Astrocyte (in vitro differentiated cells and primary cell): ENCODE measurements at regions not wholly inside any gene's neighbourhood (a gene's known extent, or its start where the extent isn't known, plus 50 kb on each side); places are given as distances from the start of the nearest gene placed in this dataset.

Experiments
- DNase-seq: peaks from one replicate; pipeline ENCODE4 v3.0.0-alpha.2; 2010; ENCODE audit warnings: low read depth
- FAIRE-seq: peaks from 2 replicates; lab custom pipeline; 2011; peaks lifted over from hg19 to GRCh38; lab: Jason Lieb, UNC
- H2AFZ ChIP-seq: 2 replicates; pipeline ENCODE4 v1.6.0; 2012; ENCODE audit warnings: low read depth, low read length, inconsistent platforms
- H3K27ac ChIP-seq: 2 replicates; pipeline ENCODE4 v1.5.1; 2011; ENCODE audit warnings: low read depth, low read length, inconsistent platforms
- H3K27me3 ChIP-seq: 2 replicates; pipeline ENCODE4 v1.6.0; 2011; ENCODE audit warnings: low read length, inconsistent platforms; ENCODE audit not compliant: insufficient read depth
- H3K36me3 ChIP-seq: 2 replicates; pipeline ENCODE4 v1.5.1; 2011; ENCODE audit warnings: low read length, inconsistent platforms; ENCODE audit not compliant: insufficient read depth
- H3K4me1 ChIP-seq: 2 replicates; pipeline ENCODE4 v1.5.1; 2011; ENCODE audit warnings: low read length, inconsistent platforms; ENCODE audit not compliant: insufficient read depth
- H3K4me2 ChIP-seq: 2 replicates; pipeline ENCODE4 v1.6.0; 2012; ENCODE audit warnings: low read length, inconsistent platforms
- H3K4me3 ChIP-seq: 2 replicates; pipeline ENCODE4 v1.5.1; 2011; ENCODE audit warnings: low read depth, mild to moderate bottlenecking, low read length, inconsistent platforms; ENCODE audit not compliant: insufficient read depth
- H3K79me2 ChIP-seq: 2 replicates; pipeline ENCODE4 v1.6.0; 2012; ENCODE audit warnings: mild to moderate bottlenecking, low read length, inconsistent platforms; ENCODE audit not compliant: insufficient read depth
- H3K9ac ChIP-seq: 2 replicates; pipeline ENCODE4 v1.6.0; 2012; ENCODE audit warnings: mild to moderate bottlenecking, low read length, inconsistent platforms
- H3K9me3 ChIP-seq: 2 replicates; pipeline ENCODE4 v1.5.1; 2012; ENCODE audit warnings: low read depth, mild to moderate bottlenecking, low read length, inconsistent platforms; ENCODE audit not compliant: insufficient read depth
- H4K20me1 ChIP-seq: 2 replicates; pipeline ENCODE4 v1.6.0; 2012; ENCODE audit warnings: low read length, inconsistent platforms; ENCODE audit not compliant: insufficient read depth
- H3K27ac Mint-ChIP-seq: one replicate; pipeline ENCODE4 v1.8.0; 2021; ENCODE audit warnings: mild to moderate bottlenecking, mixed read lengths; ENCODE audit not compliant: unreplicated experiment
- H3K27me3 Mint-ChIP-seq: one replicate; pipeline ENCODE4 v1.8.0; 2021; ENCODE audit warnings: low read depth, mixed read lengths; ENCODE audit not compliant: unreplicated experiment
- H3K36me3 Mint-ChIP-seq: one replicate; pipeline ENCODE4 v1.8.0; 2021; ENCODE audit warnings: low read depth, mixed read lengths; ENCODE audit not compliant: unreplicated experiment
- H3K4me1 Mint-ChIP-seq: one replicate; pipeline ENCODE4 v1.8.0; 2021; ENCODE audit warnings: low read depth, mixed read lengths; ENCODE audit not compliant: unreplicated experiment
- H3K4me3 Mint-ChIP-seq: one replicate; pipeline ENCODE4 v1.8.0; 2021; ENCODE audit warnings: mild to moderate bottlenecking, moderate library complexity, mixed read lengths; ENCODE audit not compliant: unreplicated experiment
- H3K9me3 Mint-ChIP-seq: one replicate; pipeline ENCODE4 v1.8.0; 2021; ENCODE audit warnings: mild to moderate bottlenecking, mixed read lengths; ENCODE audit not compliant: unreplicated experiment
- EZH2 ChIP-seq: IDR thresholded peaks from 2 replicates; pipeline ENCODE4 v1.6.1; 2012; ENCODE audit warnings: mild to moderate bottlenecking, low read length, inconsistent platforms; ENCODE audit not compliant: insufficient read depth
- TF ChIP-seq, protein P1 (sequence below): IDR thresholded peaks from 2 replicates; pipeline ENCODE4 v1.5.1; 2011; ENCODE audit warnings: low read depth, mild to moderate bottlenecking, inconsistent platforms, low read length, moderate library complexity; ENCODE audit not compliant: insufficient read depth

GRCh38 chr4:32475710-32476109 is 1755.5 kb downstream of the PCDH7 start:
- Histone ChIP-seq H2AFZ (no peak overlapping the region), H4K20me1 (no peaks in the 10 kb centered on the region), H3K27ac (no peak overlapping the region), H3K4me3 (no peak overlapping the region), H3K9me3 (no peaks in the 10 kb centered on the region), H3K79me2 (no peaks in the 10 kb centered on the region), H3K4me2 (no peak overlapping the region), H3K36me3 (no peaks in the 10 kb centered on the region), H3K27me3 (no peaks in the 10 kb centered on the region), H3K4me1 (no peaks in the 10 kb centered on the region), H3K9ac (no peak overlapping the region)
- no peak for TF ChIP-seq EZH2
- TF ChIP-seq, protein P1, sequence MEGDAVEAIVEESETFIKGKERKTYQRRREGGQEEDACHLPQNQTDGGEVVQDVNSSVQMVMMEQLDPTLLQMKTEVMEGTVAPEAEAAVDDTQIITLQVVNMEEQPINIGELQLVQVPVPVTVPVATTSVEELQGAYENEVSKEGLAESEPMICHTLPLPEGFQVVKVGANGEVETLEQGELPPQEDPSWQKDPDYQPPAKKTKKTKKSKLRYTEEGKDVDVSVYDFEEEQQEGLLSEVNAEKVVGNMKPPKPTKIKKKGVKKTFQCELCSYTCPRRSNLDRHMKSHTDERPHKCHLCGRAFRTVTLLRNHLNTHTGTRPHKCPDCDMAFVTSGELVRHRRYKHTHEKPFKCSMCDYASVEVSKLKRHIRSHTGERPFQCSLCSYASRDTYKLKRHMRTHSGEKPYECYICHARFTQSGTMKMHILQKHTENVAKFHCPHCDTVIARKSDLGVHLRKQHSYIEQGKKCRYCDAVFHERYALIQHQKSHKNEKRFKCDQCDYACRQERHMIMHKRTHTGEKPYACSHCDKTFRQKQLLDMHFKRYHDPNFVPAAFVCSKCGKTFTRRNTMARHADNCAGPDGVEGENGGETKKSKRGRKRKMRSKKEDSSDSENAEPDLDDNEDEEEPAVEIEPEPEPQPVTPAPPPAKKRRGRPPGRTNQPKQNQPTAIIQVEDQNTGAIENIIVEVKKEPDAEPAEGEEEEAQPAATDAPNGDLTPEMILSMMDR = no peak
- FAIRE-seq (no peak), DNase-seq (no peak)
- no peak overlapping the region for H3K27ac Mint-ChIP-seq
- H3K4me3 Mint-ChIP-seq = no peak overlapping the region
- peaks cover 3% of the 10 kb centered on the region for H3K9me3 Mint-ChIP-seq
- no peaks in the 10 kb centered on the region for H3K36me3 Mint-ChIP-seq
- peaks cover 2% of the 10 kb centered on the region for H3K4me1 Mint-ChIP-seq
- H3K27me3 Mint-ChIP-seq = no peaks in the 10 kb centered on the region

DNA sequence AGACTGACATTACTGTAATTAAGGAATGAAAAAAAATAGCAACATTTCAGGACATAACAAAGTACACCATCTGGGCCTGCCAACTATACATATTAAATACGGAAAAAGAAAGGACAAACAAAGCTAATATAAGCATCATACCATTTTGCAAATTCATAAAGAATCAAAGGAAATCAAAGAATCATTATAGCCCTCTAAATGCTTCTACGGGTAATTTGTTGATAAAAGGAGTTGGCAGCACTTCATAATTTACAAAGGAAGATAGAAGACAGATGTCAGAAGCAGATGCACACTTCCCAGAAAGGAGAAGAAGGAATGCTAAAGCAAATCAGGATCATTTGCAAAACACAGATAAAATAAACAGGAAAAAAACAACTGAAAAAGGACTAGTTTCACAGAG is 1757.3 kb downstream of the PCDH7 start:
- H3K9me3 Mint-ChIP-seq = peaks cover 3% of the 10 kb centered on the region
- H3K27ac Mint-ChIP-seq = no peak overlapping the region
- TF ChIP-seq, protein P1 = no peak
- TF ChIP-seq EZH2 = no peak
- no peaks in the 10 kb centered on the region for H3K9me3 ChIP-seq
- H2AFZ ChIP-seq = no peak overlapping the region
- H3K4me2 ChIP-seq = no peak overlapping the region
- H3K79me2 ChIP-seq = no peaks in the 10 kb centered on the region
- no peak overlapping the region for H3K9ac ChIP-seq
- no peak overlapping the region for H3K27ac ChIP-seq
- DNase-seq (no peak), FAIRE-seq (no peak)
- H4K20me1 ChIP-seq = no peaks in the 10 kb centered on the region
- H3K36me3 Mint-ChIP-seq = no peaks in the 10 kb centered on the region
- H3K36me3 ChIP-seq = no peaks in the 10 kb centered on the region
- H3K4me3 ChIP-seq = no peak overlapping the region
- no peaks in the 10 kb centered on the region for H3K4me1 ChIP-seq
- H3K4me3 Mint-ChIP-seq = no peak overlapping the region
- peaks cover 2% of the 10 kb centered on the region for H3K4me1 Mint-ChIP-seq
- no peaks in the 10 kb centered on the region for H3K27me3 ChIP-seq
- no peaks in the 10 kb centered on the region for H3K27me3 Mint-ChIP-seq

DNA sequence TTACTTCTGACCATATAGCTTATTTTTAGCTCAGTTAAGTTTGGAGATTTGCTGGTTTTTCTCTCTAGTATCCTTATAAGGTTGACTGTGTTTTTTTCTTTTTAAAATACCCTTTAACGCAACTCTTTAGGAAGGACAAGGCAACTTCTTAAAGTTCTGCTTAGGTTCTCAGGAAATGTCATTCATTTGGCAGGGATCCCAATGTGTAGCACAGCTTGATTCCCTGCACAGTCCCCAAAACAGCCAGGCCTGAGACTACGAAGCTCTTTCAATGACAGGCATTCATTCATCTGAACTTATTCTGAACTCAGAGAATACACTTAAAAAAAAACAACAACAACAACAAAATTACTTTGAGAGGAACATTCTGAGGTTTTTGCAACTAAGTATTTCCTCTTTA is 1765.8 kb downstream of the PCDH7 start:
- no peak overlapping the region for H3K4me3 Mint-ChIP-seq
- no peak overlapping the region for H3K27ac Mint-ChIP-seq

More for the DNA sequence above, 1765.8 kb downstream of the PCDH7 start:
- Mint-ChIP-seq H3K4me1 (peaks cover 5% of the 10 kb centered on the region), H3K9me3 (no peaks in the 10 kb centered on the region), H3K27me3 (no peaks in the 10 kb centered on the region), H3K36me3 (no peaks in the 10 kb centered on the region)
- H3K27ac ChIP-seq = no peak overlapping the region
- no peak for DNase-seq
- H3K36me3 ChIP-seq = no peaks in the 10 kb centered on the region
- H3K4me1 ChIP-seq = no peaks in the 10 kb centered on the region
- H3K4me3 ChIP-seq = no peak overlapping the region
- no peaks in the 10 kb centered on the region for H3K9me3 ChIP-seq
- H3K4me2 ChIP-seq = no peak overlapping the region
- no peak overlapping the region for H2AFZ ChIP-seq
- no peak overlapping the region for H3K9ac ChIP-seq
- no peaks in the 10 kb centered on the region for H3K79me2 ChIP-seq
- no peak for FAIRE-seq
- no peaks in the 10 kb centered on the region for H3K27me3 ChIP-seq
- TF ChIP-seq EZH2 = no peak
- TF ChIP-seq, protein P1 = no peak
- no peaks in the 10 kb centered on the region for H4K20me1 ChIP-seq
